ENCODE measurements at regions not wholly inside any gene's neighbourhood (a gene's known extent, or its start where the extent isn't known, plus 50 kb on each side); places are given as distances from the start of the nearest gene placed in this dataset.

GRCh38 chr5:160970605-160971191 lies 118.7 kb upstream of the ATP10B start:
- no peak for DNase-seq (ENCODE audit: low spot score)
- TF ChIP-seq, protein P1, sequence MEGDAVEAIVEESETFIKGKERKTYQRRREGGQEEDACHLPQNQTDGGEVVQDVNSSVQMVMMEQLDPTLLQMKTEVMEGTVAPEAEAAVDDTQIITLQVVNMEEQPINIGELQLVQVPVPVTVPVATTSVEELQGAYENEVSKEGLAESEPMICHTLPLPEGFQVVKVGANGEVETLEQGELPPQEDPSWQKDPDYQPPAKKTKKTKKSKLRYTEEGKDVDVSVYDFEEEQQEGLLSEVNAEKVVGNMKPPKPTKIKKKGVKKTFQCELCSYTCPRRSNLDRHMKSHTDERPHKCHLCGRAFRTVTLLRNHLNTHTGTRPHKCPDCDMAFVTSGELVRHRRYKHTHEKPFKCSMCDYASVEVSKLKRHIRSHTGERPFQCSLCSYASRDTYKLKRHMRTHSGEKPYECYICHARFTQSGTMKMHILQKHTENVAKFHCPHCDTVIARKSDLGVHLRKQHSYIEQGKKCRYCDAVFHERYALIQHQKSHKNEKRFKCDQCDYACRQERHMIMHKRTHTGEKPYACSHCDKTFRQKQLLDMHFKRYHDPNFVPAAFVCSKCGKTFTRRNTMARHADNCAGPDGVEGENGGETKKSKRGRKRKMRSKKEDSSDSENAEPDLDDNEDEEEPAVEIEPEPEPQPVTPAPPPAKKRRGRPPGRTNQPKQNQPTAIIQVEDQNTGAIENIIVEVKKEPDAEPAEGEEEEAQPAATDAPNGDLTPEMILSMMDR (IDR thresholded peaks at IDR 0.05), result no peak
- no peak for ATAC-seq (ENCODE audit: low FRiP score)

DNA sequence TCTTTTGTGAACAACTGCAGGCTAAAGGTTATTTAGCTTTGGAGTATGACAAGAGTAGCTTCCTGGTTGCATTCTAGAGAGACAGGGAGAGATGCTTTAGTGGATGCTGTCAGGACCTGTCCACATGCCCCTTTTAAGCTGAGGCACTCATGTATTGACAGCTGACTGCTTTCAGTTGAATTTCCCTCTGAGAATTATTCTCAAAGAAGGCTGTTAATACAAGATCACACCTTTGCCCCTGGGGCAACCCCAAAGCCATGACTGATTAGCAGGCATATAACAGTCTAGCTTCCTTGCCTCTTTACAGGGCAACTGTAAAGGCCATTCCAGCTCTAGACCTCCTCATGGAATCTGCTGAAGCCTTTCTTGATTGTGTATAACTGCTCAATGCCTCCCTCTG lies 117.6 kb upstream of the ATP10B start:
- no peak for ATAC-seq (ENCODE audit: low FRiP score)
- TF ChIP-seq, protein P1 (IDR thresholded peaks at IDR 0.05), result no peak
- no peak for DNase-seq (ENCODE audit: low spot score)

DNA sequence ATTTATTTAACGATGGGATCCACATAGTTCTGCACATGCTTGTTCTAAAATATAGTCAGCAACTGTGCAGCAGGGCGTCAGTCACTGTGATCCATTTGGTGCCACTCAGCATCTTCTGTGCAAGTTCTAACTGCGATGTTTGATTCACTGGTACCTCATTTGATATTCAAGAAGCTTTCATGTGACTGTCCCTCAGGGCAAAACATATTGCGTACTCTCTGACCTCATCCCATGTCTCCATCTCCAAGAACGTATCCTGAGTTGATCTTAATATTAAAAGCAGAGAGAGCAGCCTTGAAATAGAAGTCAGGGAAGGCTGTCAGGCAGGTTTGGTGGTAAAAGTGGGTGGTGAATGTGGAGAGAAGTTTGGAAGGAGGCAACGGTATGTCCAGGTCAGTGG lies 116.5 kb upstream of the ATP10B start:
- TF ChIP-seq, protein P1 (IDR thresholded peaks at IDR 0.05), result no peak
- no peak for DNase-seq (ENCODE audit: low spot score)
- ATAC-seq (ENCODE audit: low FRiP score), result no peak

DNA sequence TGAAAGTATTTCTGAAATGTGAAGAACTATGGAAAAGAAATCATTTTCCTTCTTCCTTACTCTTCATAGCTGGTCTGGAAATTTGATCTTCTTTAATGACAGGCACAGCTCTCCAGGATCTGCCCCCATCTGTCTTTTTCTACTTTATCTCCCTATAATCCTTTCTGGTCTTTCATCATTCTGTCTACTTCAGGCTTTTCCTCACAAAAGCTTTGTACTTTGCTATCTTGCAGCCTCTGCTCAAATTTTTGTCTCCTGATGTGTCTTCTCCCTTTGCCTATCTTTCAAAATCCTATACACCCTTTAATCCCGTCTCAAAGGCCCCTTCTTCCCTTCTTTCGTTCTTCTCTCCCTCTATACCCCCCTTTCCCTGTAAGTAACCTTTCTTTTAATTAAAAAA lies 114.9 kb upstream of the ATP10B start:
- ATAC-seq (ENCODE audit: low FRiP score), result no peak

GRCh38 chr5:160961761-160962160 lies 109.8 kb upstream of the ATP10B start:
- ATAC-seq (ENCODE audit: low FRiP score) (no peak), DNase-seq (ENCODE audit: low spot score) (no peak)
- TF ChIP-seq, protein P1 (IDR thresholded peaks at IDR 0.05), result no peak

More for the DNA sequence above, 114.9 kb upstream of the ATP10B start:
- DNase-seq (ENCODE audit: low spot score), result no peak
- TF ChIP-seq, protein P1 (IDR thresholded peaks at IDR 0.05), result no peak

DNA sequence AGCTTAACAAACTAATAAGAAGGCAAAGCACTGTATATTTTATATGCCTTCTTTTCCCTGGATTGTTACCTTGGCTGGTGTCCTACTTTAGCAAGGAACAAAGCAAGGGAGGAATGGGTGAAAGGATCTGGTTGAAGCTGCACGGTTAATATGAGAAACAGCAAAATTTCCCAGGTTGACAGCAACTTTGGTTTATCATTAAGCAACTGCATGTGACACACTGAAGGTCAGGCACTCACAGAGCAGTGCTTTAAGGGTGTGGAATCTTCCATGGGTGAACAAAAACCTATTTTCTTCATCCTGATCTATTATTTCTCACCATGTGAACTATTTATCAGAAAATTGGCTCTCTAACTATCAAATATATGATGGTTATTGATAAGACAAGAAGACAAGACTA lies 109.0 kb upstream of the ATP10B start:
- DNase-seq (ENCODE audit: low spot score), result no peak
- no peak for ATAC-seq (ENCODE audit: low FRiP score)
- TF ChIP-seq, protein P1 (IDR thresholded peaks at IDR 0.05), result no peak

DNA sequence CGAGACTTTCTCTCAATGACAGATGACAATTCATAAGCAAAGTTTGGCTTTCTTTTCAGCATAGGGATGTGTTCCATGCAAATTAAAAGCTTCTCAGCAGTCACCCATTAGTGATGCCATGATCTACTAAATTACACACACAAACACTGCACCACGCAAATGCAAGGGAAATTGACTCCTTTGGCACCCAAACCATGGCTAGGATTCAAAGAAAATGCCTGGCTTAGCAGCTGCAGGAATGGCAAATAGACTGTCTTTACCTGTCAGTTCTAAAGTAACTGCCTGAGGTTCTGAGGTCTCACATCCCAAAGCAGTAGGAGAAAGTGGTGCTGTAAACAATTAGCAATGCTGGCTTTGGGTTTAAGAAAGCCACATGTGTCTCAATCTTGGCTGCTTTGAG lies 108.6 kb upstream of the ATP10B start:
- DNase-seq (ENCODE audit: low spot score) (no peak), ATAC-seq (ENCODE audit: low FRiP score) (no peak)
- TF ChIP-seq, protein P1 (IDR thresholded peaks at IDR 0.05), result no peak
